Stimulated activated CD4-positive, alpha-beta T cell treated with anti-CD3 and anti-CD28 coated beads, Interleukin-2, amount 100 ng/mL, for 4 hours (primary cell): ENCODE measurements at regions not wholly inside any gene's neighbourhood (a gene's known extent, or its start where the extent isn't known, plus 50 kb on each side); places are given as distances from the start of the nearest gene placed in this dataset.

Experiments used
- DNase-seq: peaks from one replicate; pipeline ENCODE4 v3.0.0-alpha.2; 2020; ENCODE audit warnings: low read depth

DNA sequence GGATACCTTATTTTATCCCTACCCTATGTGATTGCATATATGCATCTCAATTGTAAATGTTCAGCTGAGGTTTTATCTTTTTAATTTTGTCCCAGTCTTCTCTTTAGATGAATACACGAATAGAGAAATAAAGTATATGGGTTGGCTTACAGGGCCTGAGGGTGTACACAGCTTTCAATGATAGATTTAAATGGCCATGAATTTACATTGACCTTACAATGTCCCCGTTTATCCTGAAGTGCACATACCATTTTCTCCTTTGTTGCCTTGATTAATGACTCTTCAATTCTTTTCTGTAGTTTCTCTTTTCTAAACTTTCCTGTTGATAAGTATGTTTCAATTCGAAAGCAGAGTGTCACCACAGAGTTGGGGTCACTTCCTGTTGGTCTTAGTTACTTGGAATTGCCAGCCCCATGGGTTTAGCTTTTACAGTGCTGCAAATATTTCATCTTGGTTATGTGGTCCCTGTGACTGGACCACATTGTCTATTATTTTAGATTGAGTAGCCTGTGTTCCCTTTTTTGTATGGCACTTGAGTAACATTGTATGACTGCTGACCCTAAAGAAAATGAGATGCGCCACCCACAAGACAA is 1616.3 kb upstream of the ACVR2A start:
- no peak for DNase-seq

GRCh38 chr2:146228020-146228393 is 1616.8 kb upstream of the ACVR2A start:
- DNase-seq: no peak

DNA sequence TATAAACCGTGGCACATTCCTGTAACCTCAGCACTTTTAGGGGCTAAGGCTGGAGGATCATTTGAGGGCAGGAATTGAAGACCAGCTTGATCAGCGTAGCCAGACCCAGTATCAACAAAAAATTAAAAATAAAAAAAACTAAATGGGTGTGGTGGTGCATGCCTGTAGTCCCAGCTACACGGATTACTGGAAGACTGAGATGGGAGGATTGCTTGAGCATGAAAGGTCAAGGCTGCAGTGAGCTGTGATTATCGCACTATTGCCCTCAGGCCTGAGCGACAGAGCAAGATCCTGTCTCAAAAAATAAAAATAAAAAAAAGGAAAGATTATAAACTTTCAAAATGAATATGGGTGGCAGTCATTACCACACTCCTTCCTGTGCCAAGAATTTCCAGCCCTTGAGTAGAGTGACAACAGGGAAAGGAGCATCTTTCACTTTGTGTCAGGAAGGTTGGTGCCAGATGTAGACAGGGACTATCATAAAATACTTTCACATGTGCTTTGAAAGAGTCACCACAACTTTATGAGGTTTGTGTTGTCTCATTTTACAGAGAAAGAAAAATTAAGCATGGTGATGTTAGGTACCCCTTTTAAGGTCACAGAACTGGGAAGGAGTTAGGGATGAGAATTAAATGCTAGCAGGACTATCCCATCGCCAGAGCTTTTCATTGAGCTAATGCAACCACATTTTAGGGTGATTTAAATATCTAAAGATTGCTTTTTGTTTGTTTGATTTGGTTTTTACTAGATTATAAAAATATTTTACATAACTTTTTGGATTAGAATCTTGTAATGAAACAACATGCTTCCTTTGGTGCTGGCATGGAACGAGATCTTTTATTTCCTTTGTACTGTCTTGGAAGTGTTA is 1617.4 kb upstream of the ACVR2A start:
- no peak for DNase-seq

DNA sequence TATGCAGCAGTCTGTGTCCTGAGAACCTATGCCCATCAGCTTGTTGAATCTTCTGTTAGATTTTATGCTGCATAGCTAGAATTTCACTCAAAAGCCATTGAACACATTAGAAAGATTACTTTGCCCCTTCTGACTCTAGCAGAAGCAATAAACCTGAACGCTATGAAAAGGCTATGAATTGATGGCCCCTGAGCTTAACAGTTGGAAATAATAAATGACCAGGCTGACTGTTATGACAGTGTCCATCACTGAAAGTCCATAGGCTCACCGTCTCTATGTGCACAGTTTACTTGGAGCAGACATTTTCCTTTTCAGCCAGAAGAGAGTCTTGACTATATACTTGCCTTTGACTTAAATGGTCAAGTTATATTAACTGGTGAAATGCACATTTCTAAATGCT is 1618.8 kb upstream of the ACVR2A start:
- DNase-seq: no peak

- DNase-seq: no peak
These were observed 1623.0 kb upstream of the ACVR2A start for GRCh38 chr2:146221826-146222225.

- no peak for DNase-seq
These were observed 1623.9 kb upstream of the ACVR2A start for GRCh38 chr2:146220957-146221356.

- DNase-seq: no peak
These were observed 1630.4 kb upstream of the ACVR2A start for GRCh38 chr2:146214394-146214929.

DNA sequence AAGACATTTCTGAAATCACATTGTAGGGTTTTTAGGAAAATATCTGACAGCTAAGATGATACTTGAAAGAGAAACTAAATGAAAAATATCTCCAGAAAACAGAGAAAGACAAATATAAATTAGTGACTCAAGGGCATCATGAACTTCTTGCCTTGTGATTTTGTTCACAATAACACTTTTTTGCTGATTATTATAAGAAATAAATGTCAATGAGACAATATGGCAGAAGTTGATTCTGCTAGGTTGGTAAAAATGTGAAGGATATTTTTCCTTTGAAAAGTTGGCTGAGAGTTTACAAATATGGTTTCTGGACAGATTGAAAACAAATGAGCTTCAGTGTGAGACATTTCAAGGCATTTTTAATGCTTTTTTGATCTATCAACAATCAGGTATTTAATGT is 1631.2 kb upstream of the ACVR2A start:
- no peak for DNase-seq

GRCh38 chr2:146212602-146213001 is 1632.2 kb upstream of the ACVR2A start:
- DNase-seq: no peak

DNA sequence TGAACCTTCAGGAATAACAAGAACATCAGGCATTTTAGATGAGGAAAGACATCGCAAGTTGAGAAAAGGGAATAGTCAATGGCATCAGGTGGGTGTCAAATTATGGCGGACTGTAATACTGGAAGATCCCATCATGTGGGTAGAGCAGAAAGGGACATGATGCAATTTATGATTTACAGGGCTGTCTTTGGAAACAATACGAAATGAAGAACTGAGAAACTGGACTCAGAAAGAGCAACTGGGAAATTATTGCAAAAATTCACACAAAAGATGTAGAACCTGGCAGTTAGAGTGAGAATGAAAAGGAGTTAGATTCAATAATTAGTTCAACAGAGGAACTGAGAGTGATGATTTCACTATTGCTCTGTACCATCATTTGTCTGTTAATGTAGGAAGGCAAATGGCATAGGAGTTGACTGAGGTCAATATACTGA is 1635.0 kb upstream of the ACVR2A start:
- no peak for DNase-seq

GRCh38 chr2:146207901-146208300 is 1636.9 kb upstream of the ACVR2A start:
- no peak for DNase-seq

- no peak for DNase-seq
These were observed 1637.4 kb upstream of the ACVR2A start for GRCh38 chr2:146207417-146207816.

DNA sequence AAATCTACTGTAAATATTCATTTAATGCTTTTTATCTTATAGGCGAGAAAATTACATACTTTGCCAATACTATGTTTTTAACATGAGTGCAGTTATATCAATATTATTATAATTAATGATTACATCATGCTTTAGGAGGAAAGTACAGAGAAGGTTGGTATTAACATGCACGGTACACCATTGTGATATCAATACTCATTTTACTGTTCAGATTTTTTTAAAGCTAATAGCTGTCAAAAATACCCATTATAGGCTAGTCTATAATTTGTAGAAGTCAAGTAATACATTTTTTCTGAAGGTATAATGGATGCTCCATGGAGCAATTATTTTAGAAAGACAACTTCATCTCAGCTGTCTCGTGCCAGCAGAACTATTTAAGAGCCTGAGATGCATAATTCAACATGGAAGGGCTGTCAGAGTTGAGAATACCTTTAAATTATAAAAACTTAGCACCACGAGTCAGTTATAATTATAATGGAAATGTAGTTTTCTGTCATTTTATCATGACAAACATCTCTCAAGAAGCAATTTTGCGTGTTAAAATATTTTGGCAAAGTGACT is 1641.7 kb upstream of the ACVR2A start:
- no peak for DNase-seq

- DNase-seq: no peak
These were observed 1651.2 kb upstream of the ACVR2A start for GRCh38 chr2:146193619-146194018.

DNA sequence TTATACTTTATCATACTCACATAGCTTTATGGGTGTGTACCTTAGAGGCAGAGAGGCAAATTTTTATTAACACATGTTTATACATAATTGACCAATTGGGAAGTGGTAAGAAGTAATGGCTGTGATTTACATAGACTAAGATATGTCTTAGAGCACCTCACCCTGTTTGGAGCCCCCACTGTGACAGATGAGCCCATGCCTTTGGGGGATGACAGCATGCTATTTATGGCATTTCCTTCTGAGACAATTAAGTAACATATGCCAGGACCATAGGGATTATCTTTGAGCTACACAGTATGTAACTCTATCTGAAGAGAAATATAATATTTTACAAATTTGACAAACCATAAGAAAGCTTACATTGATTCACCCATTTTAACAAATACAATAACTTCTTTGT is 1655.3 kb upstream of the ACVR2A start:
- no peak for DNase-seq

- no peak for DNase-seq
These were observed 1654.0 kb upstream of the ZEB2 start for GRCh38 chr2:146173934-146174333.

DNA sequence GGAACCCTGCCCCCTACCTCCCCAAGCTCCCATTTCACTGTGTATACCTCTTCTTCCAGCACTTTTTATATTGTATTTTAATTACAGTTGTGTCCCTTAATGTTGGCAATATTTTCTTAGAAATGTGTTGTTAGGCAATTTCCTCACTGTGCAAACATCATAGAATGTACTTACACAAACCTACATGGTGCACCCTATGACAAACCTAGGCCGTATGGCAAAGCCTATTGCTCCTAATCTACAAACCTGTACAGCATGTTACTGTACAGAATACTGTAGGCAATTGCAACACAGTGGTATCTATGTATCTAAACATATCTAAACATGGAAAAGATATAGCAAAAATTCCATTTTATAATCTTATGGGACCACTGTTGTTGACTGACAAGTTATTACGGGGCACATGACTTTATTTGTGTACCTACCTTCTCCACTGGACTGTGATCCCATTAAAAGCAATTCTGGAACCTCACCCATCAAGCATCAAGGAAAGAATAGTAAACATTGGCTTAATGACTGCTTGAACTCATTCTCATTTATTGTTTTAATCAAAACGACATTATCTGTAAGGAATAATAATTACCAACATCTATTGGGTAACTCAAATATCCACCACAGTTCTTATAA is 1641.5 kb upstream of the ZEB2 start:
- no peak for DNase-seq

DNA sequence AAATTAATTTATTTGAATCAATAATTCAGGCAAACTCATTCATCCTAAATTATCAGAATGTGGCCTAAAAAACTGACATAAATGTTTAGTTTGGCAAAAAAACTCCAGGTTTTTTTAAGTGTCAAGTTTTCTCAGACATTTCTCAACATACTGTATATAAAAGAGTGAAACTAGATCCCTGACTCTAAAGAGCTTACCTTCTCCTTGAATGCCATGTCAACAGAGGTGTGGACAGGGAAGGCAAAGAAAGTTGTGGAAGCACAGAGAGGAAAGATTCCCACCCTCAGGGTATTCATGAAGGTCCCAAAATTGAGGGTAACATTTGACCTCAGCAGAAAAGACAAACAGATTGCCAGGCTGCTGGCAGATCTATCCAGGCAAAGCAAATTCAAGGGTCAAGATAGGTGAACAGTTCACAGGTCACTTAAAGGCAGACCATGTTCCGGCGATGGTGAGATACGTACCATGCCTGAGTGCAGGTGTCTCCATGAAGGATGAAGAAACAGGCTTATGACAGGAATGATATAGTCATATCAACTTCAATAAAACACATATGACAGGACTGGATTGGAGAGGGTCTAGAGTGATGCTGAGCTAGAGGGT is 1638.3 kb upstream of the ZEB2 start:
- no peak for DNase-seq

- no peak for DNase-seq
These were observed 1627.6 kb upstream of the ZEB2 start for GRCh38 chr2:146147448-146148012.

DNA sequence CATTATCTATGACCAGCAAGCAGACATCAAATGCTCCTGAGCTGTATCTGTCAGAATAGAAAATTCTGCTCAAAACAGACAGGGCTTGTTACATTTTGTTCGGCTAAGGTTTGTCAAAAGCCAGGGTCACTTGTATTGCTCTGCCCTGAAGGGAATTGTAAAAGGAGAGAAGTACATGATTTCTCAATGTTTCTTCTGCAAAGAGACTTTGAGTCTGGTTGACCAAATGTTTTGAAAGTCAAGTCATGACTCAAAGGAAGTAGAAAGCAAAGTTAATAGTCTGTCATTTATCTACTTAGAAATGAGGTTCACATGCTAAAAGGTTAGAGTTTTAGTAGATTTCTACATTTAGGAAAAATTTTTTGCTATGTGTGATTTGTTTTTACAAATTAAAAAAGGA is 1624.1 kb upstream of the ZEB2 start:
- DNase-seq: no peak

- DNase-seq: no peak
These were observed 1618.9 kb upstream of the ZEB2 start for GRCh38 chr2:146138820-146139219.

DNA sequence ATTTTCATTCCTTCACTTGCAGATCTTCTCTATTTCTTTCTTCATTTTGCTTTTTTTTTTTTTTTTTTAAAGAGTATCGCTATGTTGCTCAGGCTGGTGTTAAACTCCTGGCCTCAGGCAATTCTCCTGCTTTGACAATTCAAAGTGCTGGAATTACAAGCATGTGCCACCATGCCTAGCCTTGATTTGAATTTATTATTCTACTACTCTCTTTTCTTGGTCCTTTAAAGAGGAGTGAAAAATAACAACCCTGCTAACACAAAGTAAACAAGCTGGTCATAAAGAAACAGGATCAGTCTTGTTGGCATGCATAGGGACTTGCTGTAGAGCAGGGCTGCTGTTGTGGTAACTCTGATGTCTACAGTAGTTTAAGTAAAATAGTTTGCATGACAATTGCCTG is 1615.3 kb upstream of the ZEB2 start:
- DNase-seq: no peak
